A673 (cell line): ENCODE measurements at regions not wholly inside any gene's neighbourhood (a gene's known extent, or its start where the extent isn't known, plus 50 kb on each side); places are given as distances from the start of the nearest gene placed in this dataset.

Experiments
- EZH2 ChIP-seq: fragments of 200-600 bp; sonication (generic); IDR thresholded peaks from 2 replicates; pipeline ENCODE4 v1.6.1; 2017; ENCODE audit warnings: borderline replicate concordance, low read depth, mild to moderate bottlenecking, mixed read lengths, antibody characterized with exemption, low read length; ENCODE audit not compliant: poor library complexity, severe bottlenecking
- TF ChIP-seq, protein P1 (sequence below): fragments of 300-800, 200-600 bp; sonication (generic); conservative IDR thresholded peaks from 2 replicates; pipeline ENCODE4 v1.5.1; 2017; ENCODE audit warnings: low read depth, mild to moderate bottlenecking, antibody characterized with exemption, low read length, moderate library complexity, mixed read lengths

DNA sequence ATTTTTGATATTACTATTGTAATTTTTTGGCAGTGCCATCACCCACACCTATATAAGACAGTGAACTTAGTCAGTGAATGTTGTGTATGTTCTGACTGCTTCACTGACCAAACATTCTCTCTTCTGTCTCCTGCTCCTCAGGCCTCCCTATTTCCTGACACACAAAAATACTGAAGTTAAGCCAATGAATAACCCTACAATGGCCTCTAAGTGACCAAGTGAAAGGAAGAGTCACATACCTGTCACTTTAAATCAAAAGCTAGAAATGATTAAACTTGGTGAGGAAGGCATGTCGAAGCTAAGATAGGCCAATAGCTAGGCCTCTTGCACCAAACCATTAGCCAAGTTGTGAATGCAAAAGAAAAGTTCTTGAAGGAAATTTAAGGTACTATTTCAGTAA is 151.9 kb downstream of the RND3 start:
- TF ChIP-seq, protein P1, sequence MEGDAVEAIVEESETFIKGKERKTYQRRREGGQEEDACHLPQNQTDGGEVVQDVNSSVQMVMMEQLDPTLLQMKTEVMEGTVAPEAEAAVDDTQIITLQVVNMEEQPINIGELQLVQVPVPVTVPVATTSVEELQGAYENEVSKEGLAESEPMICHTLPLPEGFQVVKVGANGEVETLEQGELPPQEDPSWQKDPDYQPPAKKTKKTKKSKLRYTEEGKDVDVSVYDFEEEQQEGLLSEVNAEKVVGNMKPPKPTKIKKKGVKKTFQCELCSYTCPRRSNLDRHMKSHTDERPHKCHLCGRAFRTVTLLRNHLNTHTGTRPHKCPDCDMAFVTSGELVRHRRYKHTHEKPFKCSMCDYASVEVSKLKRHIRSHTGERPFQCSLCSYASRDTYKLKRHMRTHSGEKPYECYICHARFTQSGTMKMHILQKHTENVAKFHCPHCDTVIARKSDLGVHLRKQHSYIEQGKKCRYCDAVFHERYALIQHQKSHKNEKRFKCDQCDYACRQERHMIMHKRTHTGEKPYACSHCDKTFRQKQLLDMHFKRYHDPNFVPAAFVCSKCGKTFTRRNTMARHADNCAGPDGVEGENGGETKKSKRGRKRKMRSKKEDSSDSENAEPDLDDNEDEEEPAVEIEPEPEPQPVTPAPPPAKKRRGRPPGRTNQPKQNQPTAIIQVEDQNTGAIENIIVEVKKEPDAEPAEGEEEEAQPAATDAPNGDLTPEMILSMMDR: no peak
- no peak for TF ChIP-seq EZH2
